Loucy (cell line): ENCODE measurements at regions not wholly inside any gene's neighbourhood (a gene's known extent, or its start where the extent isn't known, plus 50 kb on each side); places are given as distances from the start of the nearest gene placed in this dataset.
"Not testable (repeated sequence)": the region's sequence is repeated elsewhere in the genome, so short reads cannot be mapped to it uniquely, and the experiment has no call there.

ENCODE experiments used
- EZH2phosphoT487 ChIP-seq: fragments of 200-600 bp; IDR thresholded peaks from 2 replicates; pipeline ENCODE4 v1.6.1; 2018; ENCODE audit warnings: antibody characterized with exemption, mild to moderate bottlenecking, moderate library complexity, borderline replicate concordance
- TF ChIP-seq, protein P1 (sequence below): fragments of 200-600 bp; sonication (generic); conservative IDR thresholded peaks from 2 replicates; pipeline ENCODE4 v1.5.1; 2014; ENCODE audit warnings: mild to moderate bottlenecking, antibody characterized with exemption, low read length

DNA sequence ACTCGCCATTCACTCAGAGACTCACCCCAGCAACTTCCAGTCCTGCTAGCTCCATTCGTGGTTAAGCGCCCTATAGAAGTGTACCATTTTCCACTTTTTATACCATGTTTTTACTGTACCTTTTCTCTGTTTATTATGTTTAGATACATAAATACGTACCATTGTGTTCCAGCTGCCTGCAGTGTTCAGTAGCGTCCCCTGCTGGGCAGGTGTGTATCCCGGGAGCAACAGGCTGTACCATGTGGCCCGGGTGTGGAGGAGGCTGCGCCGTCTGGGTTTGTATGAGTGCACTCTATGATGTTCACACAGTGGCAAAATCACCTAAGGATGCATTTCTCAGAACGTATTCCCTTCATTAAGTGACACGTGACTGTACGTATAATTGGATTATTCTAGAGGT is 351.5 kb upstream of the FRG1 start:
- TF ChIP-seq, protein P1, sequence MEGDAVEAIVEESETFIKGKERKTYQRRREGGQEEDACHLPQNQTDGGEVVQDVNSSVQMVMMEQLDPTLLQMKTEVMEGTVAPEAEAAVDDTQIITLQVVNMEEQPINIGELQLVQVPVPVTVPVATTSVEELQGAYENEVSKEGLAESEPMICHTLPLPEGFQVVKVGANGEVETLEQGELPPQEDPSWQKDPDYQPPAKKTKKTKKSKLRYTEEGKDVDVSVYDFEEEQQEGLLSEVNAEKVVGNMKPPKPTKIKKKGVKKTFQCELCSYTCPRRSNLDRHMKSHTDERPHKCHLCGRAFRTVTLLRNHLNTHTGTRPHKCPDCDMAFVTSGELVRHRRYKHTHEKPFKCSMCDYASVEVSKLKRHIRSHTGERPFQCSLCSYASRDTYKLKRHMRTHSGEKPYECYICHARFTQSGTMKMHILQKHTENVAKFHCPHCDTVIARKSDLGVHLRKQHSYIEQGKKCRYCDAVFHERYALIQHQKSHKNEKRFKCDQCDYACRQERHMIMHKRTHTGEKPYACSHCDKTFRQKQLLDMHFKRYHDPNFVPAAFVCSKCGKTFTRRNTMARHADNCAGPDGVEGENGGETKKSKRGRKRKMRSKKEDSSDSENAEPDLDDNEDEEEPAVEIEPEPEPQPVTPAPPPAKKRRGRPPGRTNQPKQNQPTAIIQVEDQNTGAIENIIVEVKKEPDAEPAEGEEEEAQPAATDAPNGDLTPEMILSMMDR: not testable (repeated sequence)
- TF ChIP-seq EZH2phosphoT487: not testable (repeated sequence)
